H9 (cell line): ENCODE measurements at regions not wholly inside any gene's neighbourhood (a gene's known extent, or its start where the extent isn't known, plus 50 kb on each side); places are given as distances from the start of the nearest gene placed in this dataset.

Experiments
- DNase-seq: peaks from one replicate; pipeline ENCODE4 v3.0.0-alpha.2; 2017
- H2AFZ ChIP-seq: one replicate; pipeline ENCODE4 v1.6.1; 2013; ENCODE audit warnings: mild to moderate bottlenecking, low read length, control low read depth, moderate library complexity
- H2AK5ac ChIP-seq: 2 replicates; pipeline ENCODE4 v1.6.1; 2013; ENCODE audit warnings: low read length, control low read depth, mixed read lengths; ENCODE audit not compliant: insufficient read length
- H2BK120ac ChIP-seq: one replicate; pipeline ENCODE4 v1.6.1; 2013; ENCODE audit warnings: low read depth, mild to moderate bottlenecking, low read length, control low read depth, inconsistent platforms; ENCODE audit not compliant: poor library complexity, severe bottlenecking
- H2BK12ac ChIP-seq: 2 replicates; pipeline ENCODE4 v1.6.1; 2013; ENCODE audit warnings: low read length, control low read depth, mixed read lengths, low read depth; ENCODE audit not compliant: insufficient read length
- H2BK15ac ChIP-seq: 2 replicates; pipeline ENCODE4 v1.6.1; 2013; ENCODE audit warnings: low read depth, low read length, control low read depth
- H2BK20ac ChIP-seq: one replicate; pipeline ENCODE4 v1.6.1; 2013; ENCODE audit warnings: low read depth, mild to moderate bottlenecking, low read length, control low read depth, inconsistent platforms; ENCODE audit not compliant: poor library complexity, severe bottlenecking
- H2BK5ac ChIP-seq: 2 replicates; pipeline ENCODE4 v1.6.1; 2013; ENCODE audit warnings: low read length, control low read depth, mixed read lengths; ENCODE audit not compliant: insufficient read length
- H3K14ac ChIP-seq: 2 replicates; pipeline ENCODE4 v1.6.1; 2013; ENCODE audit warnings: low read length, control low read depth; ENCODE audit not compliant: insufficient read depth
- H3K18ac ChIP-seq: 2 replicates; pipeline ENCODE4 v1.6.1; 2013; ENCODE audit warnings: low read depth, mild to moderate bottlenecking, mixed read lengths, low read length, control low read depth; ENCODE audit not compliant: insufficient read length
- H3K23ac ChIP-seq: 2 replicates; pipeline ENCODE4 v1.6.1; 2013; ENCODE audit warnings: low read length, control low read depth, mixed read lengths, low read depth; ENCODE audit not compliant: insufficient read length
- H3K23me2 ChIP-seq: 2 replicates; pipeline ENCODE4 v1.6.1; 2013; ENCODE audit warnings: low read depth, mild to moderate bottlenecking, mixed read lengths, low read length, control low read depth; ENCODE audit not compliant: insufficient read length, poor library complexity, severe bottlenecking
- H3K27ac ChIP-seq: 2 replicates; pipeline ENCODE4 v1.5.1; 2013; ENCODE audit warnings: low read length, control low read depth, mixed read lengths, low read depth; ENCODE audit not compliant: insufficient read length
- H3K27me3 ChIP-seq: 2 replicates; pipeline ENCODE4 v1.6.1; 2013; ENCODE audit warnings: low read length, control low read depth, inconsistent platforms; ENCODE audit not compliant: insufficient read depth
- H3K4ac ChIP-seq: 2 replicates; pipeline ENCODE4 v1.6.1; 2013; ENCODE audit warnings: low read depth, mild to moderate bottlenecking, control low read depth, inconsistent platforms, low read length, moderate library complexity
- H3K4me1 ChIP-seq: 2 replicates; pipeline ENCODE4 v1.6.1; 2013; ENCODE audit warnings: low read length, control low read depth, inconsistent platforms; ENCODE audit not compliant: insufficient read depth
- H3K4me2 ChIP-seq: 2 replicates; pipeline ENCODE4 v1.6.1; 2013; ENCODE audit warnings: low read length, control low read depth, mixed read lengths; ENCODE audit not compliant: insufficient read length, insufficient read depth
- H3K56ac ChIP-seq: 2 replicates; pipeline ENCODE4 v1.6.1; 2013; ENCODE audit warnings: low read depth, mild to moderate bottlenecking, mixed read lengths, low read length, control low read depth; ENCODE audit not compliant: insufficient read length
- H3K79me1 ChIP-seq: 2 replicates; pipeline ENCODE4 v1.6.1; 2013; ENCODE audit warnings: low read depth, mild to moderate bottlenecking, moderate library complexity, low read length, control low read depth, inconsistent platforms; ENCODE audit not compliant: insufficient read depth, poor library complexity, severe bottlenecking
- H3K79me2 ChIP-seq: 2 replicates; pipeline ENCODE4 v1.6.1; 2013; ENCODE audit warnings: low read length, control low read depth, inconsistent platforms; ENCODE audit not compliant: insufficient read depth
- H3K9ac ChIP-seq: 2 replicates; pipeline ENCODE4 v1.6.1; 2013; ENCODE audit warnings: low read length, control low read depth, mixed read lengths; ENCODE audit not compliant: insufficient read length; ENCODE audit errors: extremely low read depth
- H3K9me3 ChIP-seq: one replicate; pipeline ENCODE4 v1.6.1; 2013; ENCODE audit warnings: low read depth, low read length, inconsistent platforms; ENCODE audit not compliant: control insufficient read depth
- H3T11ph ChIP-seq: one replicate; pipeline ENCODE4 v1.6.1; 2013; ENCODE audit warnings: mild to moderate bottlenecking, low read length, control low read depth, inconsistent platforms
- H4K20me1 ChIP-seq: one replicate; pipeline ENCODE4 v1.6.1; 2013; ENCODE audit not compliant: control insufficient read depth, insufficient read length, insufficient read depth
- H4K5ac ChIP-seq: 2 replicates; pipeline ENCODE4 v1.6.1; 2013; ENCODE audit warnings: low read depth, mild to moderate bottlenecking, mixed read lengths, low read length, control low read depth; ENCODE audit not compliant: insufficient read length
- H4K8ac ChIP-seq: replicated peaks from 2 replicates; pipeline ENCODE4 v1.6.1; 2013; ENCODE audit warnings: low read length, control low read depth, mixed read lengths, low read depth; ENCODE audit not compliant: insufficient read length
- H4K91ac ChIP-seq: 2 replicates; pipeline ENCODE4 v1.6.1; 2013; ENCODE audit warnings: low read depth, mild to moderate bottlenecking, moderate library complexity, mixed read lengths, low read length, control low read depth; ENCODE audit not compliant: insufficient read length
- H3K27ac Mint-ChIP-seq, 3 experiments: 2 replicates in 2 of 3; 3 replicates in 1 of 3; pipeline ENCODE4 v1.8.0; 2020 to 2021; ENCODE audit warnings: mixed read lengths in 3 of 3, mild to moderate bottlenecking in 1 of 3, moderate library complexity in 1 of 3
- H3K27me3 Mint-ChIP-seq: 2 replicates; pipeline ENCODE4 v1.8.0; 2021; ENCODE audit warnings: low read depth, mild to moderate bottlenecking, moderate library complexity, mixed read lengths
- H3K36me3 Mint-ChIP-seq, 3 experiments: 2 replicates in 2 of 3; 3 replicates in 1 of 3; pipeline ENCODE4 v1.8.0; 2020 to 2021; ENCODE audit warnings: low read depth in 3 of 3, mixed read lengths in 3 of 3; ENCODE audit not compliant: insufficient read depth in 1 of 3
- H3K4me1 Mint-ChIP-seq, 2 experiments: 2 replicates each; pipeline ENCODE4 v1.8.0; 2020; ENCODE audit warnings: mixed read lengths in 2 of 2
- H3K4me3 Mint-ChIP-seq, 2 experiments: 2 replicates in 1 of 2; 3 replicates in 1 of 2; pipeline ENCODE4 v1.8.0; 2020 to 2021; ENCODE audit warnings: mild to moderate bottlenecking in 2 of 2, mixed read lengths in 2 of 2, moderate library complexity in 1 of 2
- H3K9me3 Mint-ChIP-seq, 2 experiments: 2 replicates in 1 of 2; 3 replicates in 1 of 2; pipeline ENCODE4 v1.8.0; 2020; ENCODE audit warnings: mild to moderate bottlenecking in 2 of 2, mixed read lengths in 2 of 2, moderate library complexity in 1 of 2
- CTCF ChIP-seq: fragments of 200-600 bp; sonication (generic); conservative IDR thresholded peaks from 3 replicates; pipeline ENCODE4 v1.8.0; 2021; ENCODE audit warnings: antibody characterized with exemption, mild to moderate bottlenecking

DNA sequence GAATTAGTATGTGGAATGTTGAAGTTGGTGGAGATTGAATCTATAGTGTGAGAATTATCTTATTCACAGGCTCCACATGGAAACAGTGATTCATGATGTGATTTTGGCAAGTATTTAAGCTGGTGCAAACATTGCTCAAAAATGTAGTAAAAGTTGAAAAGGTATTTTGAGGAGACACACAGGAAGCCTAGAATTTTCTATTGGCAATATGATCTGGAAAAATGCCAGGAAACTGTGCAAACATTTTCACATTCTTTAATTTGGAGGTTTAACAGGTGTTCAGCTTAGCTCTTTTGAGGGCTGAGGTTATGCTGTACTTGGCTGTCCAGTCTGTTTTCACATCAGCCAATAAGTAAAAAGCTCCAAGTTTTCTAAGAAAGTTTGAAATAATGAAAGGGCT lies 327.3 kb downstream of the RWDD3 start:
- H2BK5ac ChIP-seq = no peak overlapping the region
- Mint-ChIP-seq H3K27ac (no peak overlapping the region), H3K9me3 (peaks cover 23 to 30% of the 10 kb centered on the region in 2 experiments), H3K4me1 (0 out of 4 replicates have a peak, but pooled peaks cover 0 to 4% of the 10 kb centered on the region in 2 experiments), H3K4me3 (no peak overlapping the region), H3K27me3 (no peaks in the 10 kb centered on the region), H3K36me3 (peaks cover 14 to 37% (median 22%) of the 10 kb centered on the region in 3 experiments)
- H3K18ac ChIP-seq = no peak overlapping the region
- no peak overlapping the region for H4K5ac ChIP-seq
- no peaks in the 10 kb centered on the region for H3K79me2 ChIP-seq
- no peaks in the 10 kb centered on the region for H4K20me1 ChIP-seq
- no peak for TF ChIP-seq CTCF
- no peak overlapping the region for H3K56ac ChIP-seq
- no peak overlapping the region for H3K4ac ChIP-seq
- no peak overlapping the region for H3K27ac ChIP-seq
- no peak overlapping the region for H2BK120ac ChIP-seq
- no peak overlapping the region for H4K8ac ChIP-seq
- no peaks in the 10 kb centered on the region for H3K9me3 ChIP-seq
- H3K4me1 ChIP-seq = no peaks in the 10 kb centered on the region
- no peak overlapping the region for H3K9ac ChIP-seq
- no peak overlapping the region for H4K91ac ChIP-seq
- H3K79me1 ChIP-seq = no peaks in the 10 kb centered on the region
- H3K23me2 ChIP-seq = no peaks in the 10 kb centered on the region
- no peak overlapping the region for H3T11ph ChIP-seq
- no peak overlapping the region for H2AK5ac ChIP-seq
- no peak overlapping the region for H2AFZ ChIP-seq
- no peak overlapping the region for H2BK12ac ChIP-seq
- no peak overlapping the region for H3K14ac ChIP-seq
- no peaks in the 10 kb centered on the region for H3K27me3 ChIP-seq
- H2BK20ac ChIP-seq = no peak overlapping the region
- H2BK15ac ChIP-seq = no peak overlapping the region
- no peak overlapping the region for H3K23ac ChIP-seq
- DNase-seq = no peak
- no peak overlapping the region for H3K4me2 ChIP-seq
